HCT116 (cell line): ENCODE measurements at regions not wholly inside any gene's neighbourhood (a gene's known extent, or its start where the extent isn't known, plus 50 kb on each side); places are given as distances from the start of the nearest gene placed in this dataset.

ENCODE experiments used
- ATAC-seq: fragments of 200-7000 bp; cut with Tn5 transposase; 2 replicates; pipeline ENCODE4 v1.9.1; 2020; ENCODE audit warnings: mild to moderate bottlenecking, moderate library complexity
- BruUV-seq: library from RNA; stranded (reverse); fragments of 400-500 nt; replicated peaks from 2 replicates; lab custom pipeline; 2021; lab: Mats Ljungman, UMichigan
- CTCF ChIA-PET: fragments of 300-600 bp; sonication (Branson Sonifier 250); formaldehyde crosslinking; loops from one replicate; lab custom pipeline; 2021; ENCODE audit warnings: antibody characterized with exemption; lab: Charles Lee
- POLR2A ChIA-PET: fragments of 300-600, 350-600 bp; sonication (Branson Sonifier 250); formaldehyde crosslinking; loops from one replicate; lab custom pipeline; 2021; ENCODE audit warnings: antibody characterized with exemption; lab: Charles Lee
- RAD21 ChIA-PET, 2 experiments: fragments of 300-600 bp; sonication (Branson Sonifier 250); formaldehyde crosslinking; loops; one replicate each; lab custom pipeline; 2023; ENCODE audit warnings: low total read pairs in 2 of 2; ENCODE audit not compliant: uncharacterized antibody in 2 of 2, unreplicated experiment in 2 of 2, low non-redundant PET in 1 of 2; lab: Charles Lee
- DNase-seq: peaks from one replicate; pipeline ENCODE4 v3.0.0-alpha.2; 2010; ENCODE audit warnings: low read depth, low spot score
- H2AFZ ChIP-seq: fragments of 200-600 bp; shearing (Covaris generic), sonication (generic); 2 replicates; pipeline ENCODE4 v1.6.1; 2017; ENCODE audit warnings: low read depth, mixed run types, mixed read lengths, antibody characterized with exemption, low read length; ENCODE audit not compliant: poor library complexity, severe bottlenecking
- H3K27ac ChIP-seq: 2 replicates; pipeline ENCODE4 v1.5.1; 2012; ENCODE audit warnings: low read depth, low read length
- H3K27me3 ChIP-seq: fragments of 200-600 bp; sonication (generic); 2 replicates; pipeline ENCODE4 v1.6.1; 2016; ENCODE audit warnings: mixed run types, low read length, mixed read lengths; ENCODE audit not compliant: insufficient read depth
- H3K36me3 ChIP-seq, 2 experiments: fragments of 200-500 bp in 1 of 2; fragments of 200-600 bp in 1 of 2; sonication (Bioruptor generic) in 1 of 2; sonication (generic) in 1 of 2; 2 replicates each; pipeline versions ENCODE4 v1.5.1 to v1.6.1; 2014 to 2016; ENCODE audit warnings: low read length in 2 of 2, inconsistent platforms in 1 of 2, mixed read lengths in 1 of 2, mixed run types in 1 of 2; ENCODE audit not compliant: insufficient read depth in 2 of 2, control insufficient read depth in 1 of 2
- H3K4me1 ChIP-seq, 2 experiments: fragments of 200-600 bp in 1 of 2; sonication (generic) in 1 of 2; 2 replicates each; pipeline versions ENCODE4 v1.5.1 to v1.6.1; 2012 to 2017; ENCODE audit warnings: low read length in 2 of 2, inconsistent platforms in 1 of 2, mild to moderate bottlenecking in 1 of 2, mixed read lengths in 1 of 2, mixed run types in 1 of 2, moderate library complexity in 1 of 2; ENCODE audit not compliant: insufficient read depth in 2 of 2, control insufficient read depth in 1 of 2
- H3K4me2 ChIP-seq: fragments of 200-600 bp; sonication (generic); 2 replicates; pipeline ENCODE4 v1.6.1; 2017; ENCODE audit warnings: mixed run types, low read length, mixed read lengths
- H3K4me3 ChIP-seq, 2 experiments: fragments of 200-600 bp in 1 of 2; sonication (generic) in 1 of 2; replicated peaks in 1 of 2; 2 replicates each; pipeline ENCODE4 v1.5.1; 2011 to 2016; ENCODE audit warnings: low read length in 2 of 2, control low read depth in 1 of 2, low read depth in 1 of 2, mild to moderate bottlenecking in 1 of 2, mixed read lengths in 1 of 2, mixed run types in 1 of 2
- H3K79me2 ChIP-seq: fragments of 200-600 bp; sonication (generic); 2 replicates; pipeline ENCODE4 v1.6.1; 2017; ENCODE audit warnings: mild to moderate bottlenecking, mixed run types, low read length, moderate library complexity, mixed read lengths; ENCODE audit not compliant: insufficient read depth
- H3K9ac ChIP-seq: fragments of 200-600 bp; sonication (generic); 2 replicates; pipeline ENCODE4 v1.6.1; 2016; ENCODE audit warnings: low read length, mixed read lengths
- H3K9me2 ChIP-seq: fragments of 200-600 bp; sonication (generic), shearing (Covaris generic); 2 replicates; pipeline ENCODE4 v1.6.1; 2017; ENCODE audit warnings: mixed run types, mild to moderate bottlenecking, moderate library complexity; ENCODE audit not compliant: insufficient read depth
- H3K9me3 ChIP-seq, 2 experiments: fragments of 200-500 bp in 1 of 2; fragments of 200-600 bp in 1 of 2; sonication (Bioruptor generic) in 1 of 2; sonication (generic) in 1 of 2; 2 replicates each; pipeline ENCODE4 v1.6.1; 2014 to 2017; ENCODE audit warnings: low read length in 2 of 2, mixed read lengths in 2 of 2, inconsistent platforms in 1 of 2, low read depth in 1 of 2, mild to moderate bottlenecking in 1 of 2, mixed run types in 1 of 2, moderate library complexity in 1 of 2; ENCODE audit not compliant: control insufficient read depth in 1 of 2, insufficient read depth in 1 of 2
- H4K20me1 ChIP-seq: fragments of 200-600 bp; sonication (generic), shearing (Covaris generic); 2 replicates; pipeline ENCODE4 v1.6.1; 2017; ENCODE audit warnings: mixed run types, mild to moderate bottlenecking, moderate library complexity; ENCODE audit not compliant: insufficient read depth
- ATF3 ChIP-seq: IDR thresholded peaks from 2 replicates; pipeline ENCODE4 v1.6.1; 2012
- CTCF ChIP-seq, 3 experiments: fragments of 200-600 bp in 1 of 3; sonication (generic) in 1 of 3; IDR thresholded peaks in 2 of 3; conservative IDR thresholded peaks in 1 of 3; 2 replicates each; pipeline ENCODE4 v1.5.1; 2012 to 2017; ENCODE audit warnings: low read depth in 2 of 3, low read length in 2 of 3, antibody characterized with exemption in 1 of 3, borderline replicate concordance in 1 of 3, control low read depth in 1 of 3, mild to moderate bottlenecking in 1 of 3, mixed read lengths in 1 of 3, mixed run types in 1 of 3, moderate library complexity in 1 of 3; ENCODE audit not compliant: insufficient read depth in 1 of 3
- ELF1 ChIP-seq: IDR thresholded peaks from 2 replicates; pipeline ENCODE4 v1.6.1; 2012; ENCODE audit warnings: low read depth, borderline replicate concordance
- EZH2 ChIP-seq: fragments of 200-600 bp; sonication (generic); IDR thresholded peaks from 2 replicates; pipeline ENCODE4 v1.6.1; 2017; ENCODE audit warnings: antibody characterized with exemption, mixed run types
- EZH2phosphoT487 ChIP-seq: fragments of 200-600 bp; IDR thresholded peaks from 2 replicates; pipeline ENCODE4 v1.6.1; 2018; ENCODE audit warnings: antibody characterized with exemption, borderline replicate concordance
- FOSL1 ChIP-seq: IDR thresholded peaks from 2 replicates; pipeline ENCODE4 v1.6.1; 2012; ENCODE audit warnings: low read depth
- SIN3A ChIP-seq: IDR thresholded peaks from 2 replicates; pipeline ENCODE4 v1.6.1; 2012; ENCODE audit warnings: low read depth
- SRF ChIP-seq: IDR thresholded peaks from 2 replicates; pipeline ENCODE4 v1.6.1; 2012; ENCODE audit warnings: low read depth
- TCF7L2 ChIP-seq: IDR thresholded peaks from 2 replicates; pipeline ENCODE4 v1.7.0; 2011; ENCODE audit warnings: borderline replicate concordance, inconsistent platforms; ENCODE audit not compliant: insufficient read depth, insufficient read length; ENCODE audit errors: extremely low read depth
- ZBTB33 ChIP-seq: IDR thresholded peaks from 2 replicates; pipeline ENCODE4 v1.6.1; 2011; ENCODE audit warnings: mild to moderate bottlenecking, low read length, moderate library complexity; ENCODE audit not compliant: insufficient replicate concordance; ENCODE audit errors: extremely low read depth
- ZNF274 ChIP-seq: fragments of 200-500 bp; sonication (Bioruptor generic); IDR thresholded peaks from 2 replicates; pipeline ENCODE4 v1.6.1; 2014; ENCODE audit warnings: mild to moderate bottlenecking, low read depth, low read length, inconsistent platforms
- intact Hi-C: fragments of 100-400 bp; cut with micrococcal nuclease; formaldehyde crosslinking; loops from 2 replicates; pipeline ENCODE4 v1.10.0; 2022

- TF ChIP-seq SRF (no peak), CTCF (IDR thresholded peaks at IDR 0.05 in 2 of 3, conservative IDR thresholded peaks at IDR 0.05 in 1 of 3; ENCODE audit: borderline replicate concordance in 1 of 3, insufficient read depth in 1 of 3, low read depth in 2 of 3, low read length in 2 of 3) (no peak), ATF3 (no peak), ZBTB33 (no peak)
Observed at GRCh38 chr15:95142531-95142930, 911.2 kb downstream of the MCTP2 start (continued).

GRCh38 chr15:95146481-95146880, 915.1 kb downstream of the MCTP2 start:
- Histone ChIP-seq H3K4me3 (no peak overlapping the region), H3K27me3 (no peaks in the 10 kb centered on the region), H3K4me2 (no peak overlapping the region), H2AFZ (no peak overlapping the region), H3K9me2 (no peaks in the 10 kb centered on the region), H3K4me1 (no peaks in the 10 kb centered on the region), H3K36me3 (no peaks in the 10 kb centered on the region), H3K79me2 (no peaks in the 10 kb centered on the region), H3K9ac (no peak overlapping the region), H3K9me3 (no peaks in the 10 kb centered on the region), H3K27ac (no peak overlapping the region), H4K20me1 (no peaks in the 10 kb centered on the region)
- intact Hi-C loops = no loop called here
- ATAC-seq = no peak
- no TSS peak for BruUV-seq
- no peak for DNase-seq
- ChIA-PET RAD21 (no interaction called here), CTCF (no interaction called here), POLR2A (no interaction called here)
- TF ChIP-seq EZH2phosphoT487 (no peak), ZNF274 (no peak), EZH2 (no peak), ZBTB33 (no peak), ELF1 (no peak), TCF7L2 (no peak), FOSL1 (no peak), SIN3A (no peak)
